Activated T-cell treated with anti-CD3 and anti-CD28 coated beads, Interleukin-2, amount 50 U/mL, for 24 hours (primary cell): ENCODE measurements at regions not wholly inside any gene's neighbourhood (a gene's known extent, or its start where the extent isn't known, plus 50 kb on each side); places are given as distances from the start of the nearest gene placed in this dataset.

Source experiments
- DNase-seq: peaks from one replicate; pipeline ENCODE4 v3.0.0-alpha.2; 2020
- H3K27ac Mint-ChIP-seq: 2 replicates; pipeline ENCODE4 v1.8.0; 2020; ENCODE audit warnings: mild to moderate bottlenecking, mixed read lengths
- H3K27me3 Mint-ChIP-seq: 2 replicates; pipeline ENCODE4 v1.8.0; 2020; ENCODE audit warnings: mixed read lengths
- H3K36me3 Mint-ChIP-seq: 2 replicates; pipeline ENCODE4 v1.8.0; 2020; ENCODE audit warnings: low read depth, mixed read lengths
- H3K4me1 Mint-ChIP-seq: 2 replicates; pipeline ENCODE4 v1.8.0; 2020; ENCODE audit warnings: low read depth, mixed read lengths
- H3K4me3 Mint-ChIP-seq: 2 replicates; pipeline ENCODE4 v1.8.0; 2020; ENCODE audit warnings: mild to moderate bottlenecking, moderate library complexity, mixed read lengths
- H3K9me3 Mint-ChIP-seq: 2 replicates; pipeline ENCODE4 v1.8.0; 2020; ENCODE audit warnings: mixed read lengths

DNA sequence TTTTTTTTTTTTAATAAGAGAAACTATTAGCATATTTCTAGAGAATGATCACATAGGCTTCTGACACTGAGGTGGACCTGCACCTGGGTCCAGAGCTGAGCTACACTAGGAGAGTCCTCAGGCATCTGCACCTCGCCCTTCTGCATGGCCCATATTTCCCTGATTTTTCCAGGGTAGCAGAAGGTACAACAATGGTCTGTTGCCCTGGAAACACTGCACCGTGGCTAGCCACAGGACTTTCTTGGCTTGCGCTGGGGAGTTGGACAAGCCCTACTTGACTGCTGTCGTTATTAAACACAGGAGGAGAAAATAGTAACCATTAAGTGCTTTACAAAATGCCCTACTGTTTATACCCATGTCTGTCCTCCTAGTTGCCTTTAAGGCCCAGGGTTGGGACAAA lies 615.7 kb upstream of the MEF2C start:
- no peak overlapping the region for H3K4me3 Mint-ChIP-seq
- H3K27ac Mint-ChIP-seq = no peak overlapping the region
- no peak for DNase-seq
- no peaks in the 10 kb centered on the region for H3K36me3 Mint-ChIP-seq
- H3K27me3 Mint-ChIP-seq = no peaks in the 10 kb centered on the region
- H3K9me3 Mint-ChIP-seq = no peaks in the 10 kb centered on the region
- no peaks in the 10 kb centered on the region for H3K4me1 Mint-ChIP-seq

DNA sequence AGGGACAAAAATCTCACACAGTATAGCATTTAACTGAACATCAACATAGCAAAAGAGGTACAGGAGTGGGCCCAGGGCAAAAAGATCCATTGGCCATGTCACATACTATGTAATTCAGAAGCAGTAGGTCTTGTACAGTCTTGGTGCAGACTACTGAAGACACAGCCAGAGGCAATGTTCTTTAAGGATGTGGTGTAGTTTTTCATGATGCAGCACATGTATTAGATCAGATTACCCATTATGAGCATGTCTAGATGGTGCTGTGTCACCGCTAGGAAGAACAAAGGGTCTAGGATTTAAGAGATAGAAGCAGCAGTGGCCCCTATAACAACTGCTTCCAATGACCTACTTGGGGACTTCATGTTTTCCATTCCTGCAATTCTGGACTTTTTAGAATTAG lies 610.4 kb upstream of the MEF2C start:
- no peak for DNase-seq
- H3K4me1 Mint-ChIP-seq = no peaks in the 10 kb centered on the region
- H3K4me3 Mint-ChIP-seq = no peak overlapping the region
- no peaks in the 10 kb centered on the region for H3K27me3 Mint-ChIP-seq
- H3K9me3 Mint-ChIP-seq = no peaks in the 10 kb centered on the region
- no peak overlapping the region for H3K27ac Mint-ChIP-seq
- H3K36me3 Mint-ChIP-seq = no peaks in the 10 kb centered on the region

DNA sequence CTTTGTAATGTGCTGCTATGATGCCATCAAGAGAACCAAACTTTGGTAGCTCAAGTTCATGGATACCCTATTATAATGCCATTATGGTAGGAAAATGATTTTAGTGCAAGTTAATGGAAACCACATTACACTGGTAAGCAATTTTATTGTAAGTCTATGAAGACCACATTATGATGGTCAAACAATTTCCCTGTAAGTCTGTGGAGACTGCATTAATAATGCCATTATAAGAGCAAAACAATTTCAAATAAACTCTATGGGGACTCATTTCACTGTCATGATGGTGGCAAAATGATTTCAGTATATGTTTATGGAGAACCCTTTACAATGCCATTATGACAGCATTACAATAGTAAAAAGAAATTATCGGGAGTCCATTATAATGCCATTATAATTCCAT lies 602.0 kb upstream of the MEF2C start:
- H3K9me3 Mint-ChIP-seq = no peaks in the 10 kb centered on the region
- H3K36me3 Mint-ChIP-seq = no peaks in the 10 kb centered on the region
- H3K4me3 Mint-ChIP-seq = no peak overlapping the region
- no peak for DNase-seq
- no peaks in the 10 kb centered on the region for H3K27me3 Mint-ChIP-seq
- H3K4me1 Mint-ChIP-seq = no peaks in the 10 kb centered on the region
- H3K27ac Mint-ChIP-seq = no peak overlapping the region

DNA sequence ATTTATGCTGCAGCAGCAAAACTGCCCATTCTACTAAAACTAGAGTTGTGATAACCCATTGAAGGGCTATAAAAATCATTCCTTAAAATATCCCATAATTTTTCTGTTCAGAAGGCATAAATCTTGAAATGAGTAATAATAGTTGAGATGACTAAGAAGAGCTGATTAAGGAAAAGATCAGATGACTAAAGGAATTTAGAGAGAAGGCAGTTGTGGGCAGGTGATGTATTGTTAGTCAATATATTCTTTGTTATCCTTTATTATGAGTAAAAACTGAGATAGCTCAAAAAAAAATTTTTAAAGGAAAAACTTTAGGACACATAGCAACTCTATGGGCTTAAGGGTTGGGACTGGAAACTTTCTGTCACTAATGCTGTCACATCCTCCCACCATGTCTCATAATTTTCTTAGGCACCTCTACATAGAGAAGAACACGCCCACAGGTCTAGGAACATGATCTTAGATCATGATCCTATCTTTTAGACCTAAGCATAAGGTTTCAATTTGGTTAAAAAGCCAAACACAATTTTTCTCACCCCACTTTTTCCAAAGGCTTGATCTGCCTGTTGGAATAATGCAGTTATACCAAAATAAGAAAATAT lies 597.5 kb upstream of the MEF2C start:
- H3K9me3 Mint-ChIP-seq = no peaks in the 10 kb centered on the region
- H3K4me1 Mint-ChIP-seq = no peaks in the 10 kb centered on the region
- no peak overlapping the region for H3K27ac Mint-ChIP-seq
- H3K27me3 Mint-ChIP-seq = no peaks in the 10 kb centered on the region
- no peak overlapping the region for H3K4me3 Mint-ChIP-seq
- no peak for DNase-seq
- no peaks in the 10 kb centered on the region for H3K36me3 Mint-ChIP-seq

DNA sequence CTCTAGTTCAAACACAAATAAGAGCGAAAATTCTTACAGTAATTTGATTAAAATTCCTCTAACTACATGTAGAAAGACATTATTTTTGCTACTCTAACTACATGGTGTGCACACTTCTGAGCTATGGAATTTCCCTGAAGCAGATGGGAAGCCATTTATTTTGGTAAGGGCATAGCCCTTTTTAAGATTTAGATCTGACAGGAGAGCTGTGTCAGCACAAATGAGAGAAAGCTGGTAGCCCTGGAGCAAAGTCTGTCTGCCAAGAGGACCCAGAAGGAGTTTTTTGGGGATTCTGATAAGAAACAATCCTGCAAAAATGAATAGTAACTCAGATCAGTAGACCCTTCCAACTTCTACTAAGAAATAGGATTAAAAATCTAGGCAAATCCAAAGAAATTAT lies 595.9 kb upstream of the MEF2C start:
- DNase-seq = no peak
- Mint-ChIP-seq H3K9me3 (peaks cover 2% of the 10 kb centered on the region), H3K36me3 (no peaks in the 10 kb centered on the region), H3K27me3 (no peaks in the 10 kb centered on the region), H3K4me3 (no peak overlapping the region), H3K4me1 (no peaks in the 10 kb centered on the region), H3K27ac (no peak overlapping the region)

DNA sequence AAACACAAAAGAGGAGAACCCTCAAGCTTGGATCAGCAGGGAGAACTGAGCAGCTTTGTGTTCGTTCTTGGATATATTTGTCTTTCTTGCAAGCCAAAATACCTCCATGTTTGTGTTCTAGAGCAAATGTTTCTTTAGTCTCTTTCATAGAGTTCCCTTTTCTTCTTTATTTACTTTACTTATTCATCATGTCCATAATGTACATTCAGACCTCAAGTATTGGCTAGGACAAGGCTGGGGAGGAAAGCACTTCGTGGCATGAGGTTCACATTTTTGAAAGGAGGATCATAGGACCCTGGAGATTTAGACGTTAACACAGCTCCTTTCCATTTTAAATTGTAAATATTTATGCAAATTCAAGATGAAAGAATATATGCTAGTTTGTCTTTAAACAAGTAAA lies 590.2 kb upstream of the MEF2C start:
- Mint-ChIP-seq H3K27me3 (no peaks in the 10 kb centered on the region), H3K27ac (no peak overlapping the region), H3K36me3 (no peaks in the 10 kb centered on the region), H3K9me3 (peaks cover 2% of the 10 kb centered on the region), H3K4me1 (no peaks in the 10 kb centered on the region), H3K4me3 (no peak overlapping the region)
- DNase-seq = no peak

DNA sequence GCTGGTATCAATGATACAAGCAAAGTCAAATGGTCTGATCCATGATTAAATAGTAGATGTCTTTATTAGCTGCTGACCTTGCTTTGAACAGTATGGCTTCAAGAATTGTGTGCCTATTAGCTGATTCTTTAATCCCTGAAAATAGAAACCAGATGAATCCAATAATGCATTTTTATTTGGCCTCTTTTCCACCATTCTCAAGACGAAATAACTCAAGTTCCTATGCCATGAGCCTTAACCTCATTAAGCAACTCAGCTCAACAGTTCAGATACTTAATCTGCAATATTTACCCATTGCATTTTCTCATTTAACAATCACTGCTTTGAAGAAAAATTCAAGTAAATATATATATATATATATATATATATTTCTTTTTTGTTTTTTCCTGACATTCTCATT lies 588.6 kb upstream of the MEF2C start:
- Mint-ChIP-seq H3K4me1 (no peaks in the 10 kb centered on the region), H3K27ac (no peak overlapping the region), H3K27me3 (no peaks in the 10 kb centered on the region), H3K4me3 (no peak overlapping the region), H3K9me3 (peaks cover 2% of the 10 kb centered on the region), H3K36me3 (no peaks in the 10 kb centered on the region)
- no peak for DNase-seq

DNA sequence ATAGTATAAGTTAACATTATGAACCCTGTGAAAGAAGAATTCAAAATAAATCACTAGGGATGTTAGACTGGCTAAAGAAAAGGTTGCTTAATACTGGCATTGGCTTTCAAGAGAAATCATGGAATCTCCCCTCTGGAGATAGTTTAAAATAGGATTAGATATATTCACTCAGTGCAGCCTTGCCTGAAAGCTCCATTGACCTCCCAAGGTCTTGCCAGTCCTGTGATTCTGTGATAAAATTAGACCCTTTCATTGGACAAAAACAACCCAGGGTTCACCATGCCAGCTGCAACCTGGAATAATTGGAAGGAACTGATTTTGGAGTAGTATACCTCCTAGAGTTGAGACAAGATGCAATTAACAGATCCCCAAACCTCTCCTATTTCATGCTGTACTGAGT lies 588.1 kb upstream of the MEF2C start:
- H3K36me3 Mint-ChIP-seq = no peaks in the 10 kb centered on the region
- H3K27me3 Mint-ChIP-seq = no peaks in the 10 kb centered on the region
- peaks cover 2% of the 10 kb centered on the region for H3K9me3 Mint-ChIP-seq
- H3K27ac Mint-ChIP-seq = no peak overlapping the region
- H3K4me1 Mint-ChIP-seq = no peaks in the 10 kb centered on the region
- no peak for DNase-seq
- no peak overlapping the region for H3K4me3 Mint-ChIP-seq

DNA sequence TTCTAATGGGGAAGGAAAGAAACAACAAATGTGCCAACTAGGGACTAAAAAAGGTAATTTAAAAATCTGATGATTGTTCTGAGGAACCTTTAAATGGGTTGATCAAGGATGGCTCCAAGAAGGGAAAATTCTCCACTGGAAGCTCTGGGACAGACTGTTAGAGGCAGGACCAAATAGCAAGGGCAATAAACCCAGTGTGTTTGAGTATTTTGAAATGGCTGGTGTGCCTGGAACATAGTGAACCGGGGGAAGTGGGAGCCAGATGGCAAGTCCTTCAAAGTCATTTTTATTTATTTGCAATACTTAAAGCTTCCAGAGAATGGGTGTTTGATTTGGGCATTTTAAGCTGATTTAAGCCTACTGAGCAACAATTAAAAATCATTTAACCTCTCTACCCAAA lies 587.7 kb upstream of the MEF2C start:
- Mint-ChIP-seq H3K27me3 (no peaks in the 10 kb centered on the region), H3K27ac (no peak overlapping the region), H3K9me3 (peaks cover 2% of the 10 kb centered on the region), H3K4me3 (no peak overlapping the region), H3K36me3 (no peaks in the 10 kb centered on the region), H3K4me1 (no peaks in the 10 kb centered on the region)
- DNase-seq = no peak

DNA sequence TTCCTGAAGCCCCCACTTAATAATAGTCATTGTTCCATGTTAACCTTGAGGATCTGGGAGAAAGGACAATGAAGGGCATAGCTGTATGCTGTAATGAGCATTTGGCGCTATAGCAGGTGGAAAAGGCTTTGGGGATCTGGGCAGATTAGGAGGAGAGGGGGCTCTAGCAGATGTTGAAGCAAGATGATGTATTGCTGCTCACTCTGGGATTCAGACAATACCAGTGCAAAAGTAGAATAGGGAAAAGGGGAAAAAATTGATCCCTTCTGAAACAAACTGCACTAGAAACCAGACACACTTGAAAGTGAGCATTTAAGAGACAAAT lies 575.3 kb upstream of the MEF2C start:
- no peak for DNase-seq
- no peaks in the 10 kb centered on the region for H3K4me1 Mint-ChIP-seq
- no peak overlapping the region for H3K27ac Mint-ChIP-seq
- H3K36me3 Mint-ChIP-seq = no peaks in the 10 kb centered on the region
- peaks cover 7% of the 10 kb centered on the region for H3K9me3 Mint-ChIP-seq
- H3K4me3 Mint-ChIP-seq = no peak overlapping the region
- no peaks in the 10 kb centered on the region for H3K27me3 Mint-ChIP-seq

DNA sequence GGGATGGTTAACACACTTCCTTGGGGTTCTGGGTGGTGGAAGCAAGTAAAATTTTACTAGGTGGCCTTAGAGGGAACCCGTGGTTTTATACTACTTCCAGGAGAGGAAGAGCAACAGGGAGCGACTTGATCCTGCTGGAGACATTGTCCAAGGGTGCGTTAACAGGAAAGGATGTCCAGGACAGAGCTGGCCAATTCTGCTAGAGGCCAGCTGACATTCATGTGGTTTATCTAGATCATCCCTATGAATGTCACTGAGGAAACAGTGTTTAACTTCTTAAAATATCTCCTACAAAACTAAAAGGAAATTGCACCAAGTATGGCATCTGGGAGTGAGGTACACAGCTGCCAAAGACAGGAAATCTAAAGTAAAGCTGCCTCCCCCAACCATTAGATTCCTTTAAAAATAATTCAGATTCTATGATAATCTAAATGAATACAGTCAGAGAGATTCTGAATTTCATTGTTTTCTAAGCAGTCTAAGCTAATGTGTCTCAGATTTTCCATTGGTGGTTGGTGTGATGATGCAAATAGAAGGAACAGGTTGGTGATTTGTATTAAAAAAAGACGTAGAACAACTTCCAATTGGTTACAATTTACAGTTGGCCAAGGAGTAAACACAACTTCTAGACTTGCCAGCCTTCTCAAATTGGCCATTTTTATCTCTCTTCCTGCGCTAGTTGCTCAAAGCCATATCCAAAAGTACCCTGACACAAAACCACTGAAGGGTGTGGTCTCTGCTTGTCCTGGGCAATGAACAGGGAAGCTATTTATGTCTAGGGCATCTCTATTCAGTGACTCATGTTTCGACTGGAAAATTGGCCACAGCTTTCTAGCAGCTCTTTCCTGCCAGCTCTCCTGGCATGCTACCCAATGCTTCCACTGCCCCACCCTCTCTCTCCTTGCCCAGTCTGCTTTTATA lies 574.7 kb upstream of the MEF2C start:
- no peak for DNase-seq
- Mint-ChIP-seq H3K4me1 (no peaks in the 10 kb centered on the region), H3K27ac (no peak overlapping the region)

DNA sequence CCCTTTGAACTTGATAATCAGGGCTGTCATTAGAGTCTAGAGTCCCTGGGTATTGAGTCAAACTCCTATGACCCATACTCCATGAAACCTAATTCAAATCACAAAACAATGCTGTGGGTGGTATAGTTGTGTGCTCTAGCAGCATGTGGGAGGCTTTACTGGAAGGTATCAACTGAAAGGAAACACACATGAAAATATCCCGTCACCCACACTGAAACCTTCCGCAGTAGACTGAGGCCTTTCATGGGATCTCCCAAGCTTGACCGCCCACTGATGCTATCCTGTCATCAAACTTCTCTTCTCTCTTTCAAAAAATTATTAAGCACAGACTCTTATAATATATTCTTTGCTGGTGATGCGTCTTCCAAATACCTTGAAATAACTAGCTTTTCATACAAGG lies 569.1 kb upstream of the MEF2C start:
- Mint-ChIP-seq H3K36me3 (no peaks in the 10 kb centered on the region), H3K27ac (no peak overlapping the region), H3K4me1 (no peaks in the 10 kb centered on the region), H3K4me3 (no peak overlapping the region), H3K9me3 (peaks cover 5% of the 10 kb centered on the region), H3K27me3 (no peaks in the 10 kb centered on the region)
- no peak for DNase-seq

More for the DNA sequence above, 574.7 kb upstream of the MEF2C start:
- H3K27me3 Mint-ChIP-seq = no peaks in the 10 kb centered on the region
- peaks cover 7% of the 10 kb centered on the region for H3K9me3 Mint-ChIP-seq
- no peak overlapping the region for H3K4me3 Mint-ChIP-seq
- no peaks in the 10 kb centered on the region for H3K36me3 Mint-ChIP-seq

DNA sequence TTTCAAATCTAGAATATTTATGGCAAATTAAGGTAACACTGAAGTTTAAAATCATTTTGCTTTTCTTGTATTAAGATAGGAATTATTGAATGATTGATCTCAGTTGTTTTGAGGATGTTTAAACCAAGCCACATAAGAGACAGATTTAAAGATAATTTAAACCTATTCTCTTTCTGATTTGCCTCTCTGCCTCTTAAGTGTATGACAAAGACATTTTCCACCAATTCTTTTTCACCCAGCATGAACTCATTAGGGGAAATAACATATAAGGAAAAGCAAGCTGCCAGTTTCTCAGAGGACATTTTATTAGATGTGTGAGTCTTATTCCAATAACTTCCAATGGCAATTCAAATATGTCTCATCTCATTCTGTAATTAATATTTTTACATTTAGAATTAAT lies 568.3 kb upstream of the MEF2C start:
- H3K9me3 Mint-ChIP-seq = peaks cover 5% of the 10 kb centered on the region
- no peaks in the 10 kb centered on the region for H3K27me3 Mint-ChIP-seq
- H3K4me3 Mint-ChIP-seq = no peak overlapping the region
- H3K36me3 Mint-ChIP-seq = no peaks in the 10 kb centered on the region
- no peaks in the 10 kb centered on the region for H3K4me1 Mint-ChIP-seq
- H3K27ac Mint-ChIP-seq = no peak overlapping the region
- DNase-seq = no peak

DNA sequence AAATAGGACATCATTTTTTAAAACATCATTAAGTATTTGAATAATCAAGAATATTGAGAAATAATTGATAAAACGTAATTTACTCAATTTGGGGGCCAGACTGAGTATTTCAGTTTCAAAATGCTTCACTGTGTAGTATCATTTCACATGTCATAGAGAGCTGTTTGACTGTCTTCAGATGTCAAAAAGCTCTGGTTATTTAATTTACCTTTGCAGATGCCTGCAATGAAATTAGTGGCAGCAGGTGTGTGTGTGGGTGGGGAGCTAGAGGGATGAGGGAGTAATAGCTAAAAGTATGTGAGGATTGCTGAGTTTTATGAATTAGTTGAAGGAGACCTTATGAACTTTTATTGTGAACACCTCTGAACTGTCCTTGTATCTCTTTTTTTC lies 567.2 kb upstream of the MEF2C start:
- no peak overlapping the region for H3K4me3 Mint-ChIP-seq
- no peak overlapping the region for H3K27ac Mint-ChIP-seq
- H3K36me3 Mint-ChIP-seq = no peaks in the 10 kb centered on the region

DNA sequence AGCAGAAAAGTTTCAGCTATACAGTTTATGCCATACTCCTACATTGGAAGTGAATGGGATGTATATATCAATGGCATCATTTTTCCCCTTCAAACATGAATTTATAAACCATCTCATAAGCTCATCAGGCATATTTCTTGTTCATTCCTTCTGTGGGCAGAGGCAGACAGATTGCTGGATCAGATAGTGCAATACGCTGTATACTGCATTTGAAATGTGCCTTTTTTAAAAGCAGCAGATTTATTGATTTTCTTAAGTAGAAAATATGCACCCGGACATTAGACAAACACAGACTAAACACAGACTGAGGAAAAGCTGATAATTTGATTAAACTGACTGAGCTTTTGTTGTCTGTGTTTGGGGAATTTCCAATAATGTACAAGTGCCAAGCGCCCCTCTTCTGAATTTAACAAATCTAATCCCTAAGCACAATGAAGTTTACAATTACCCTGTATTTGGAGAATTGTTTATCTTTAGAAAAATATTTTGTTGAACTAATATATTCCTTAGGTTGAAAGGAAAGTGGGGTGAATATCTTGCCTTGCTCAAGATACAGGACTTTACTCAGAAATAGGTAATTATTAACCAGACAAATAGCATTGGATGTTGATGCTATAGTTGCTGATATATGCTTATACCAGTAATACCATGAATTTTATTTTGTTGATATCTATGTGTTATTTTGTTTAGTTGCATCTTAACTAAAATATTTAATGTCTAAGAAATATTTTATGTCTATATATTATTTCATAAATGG lies 566.6 kb upstream of the MEF2C start:
- no peak overlapping the region for H3K27ac Mint-ChIP-seq
- H3K9me3 Mint-ChIP-seq = no peaks in the 10 kb centered on the region
- no peak overlapping the region for H3K4me3 Mint-ChIP-seq
- no peaks in the 10 kb centered on the region for H3K36me3 Mint-ChIP-seq
- no peaks in the 10 kb centered on the region for H3K27me3 Mint-ChIP-seq
- DNase-seq = no peak
- no peaks in the 10 kb centered on the region for H3K4me1 Mint-ChIP-seq

More for the DNA sequence above, 567.2 kb upstream of the MEF2C start:
- H3K27me3 Mint-ChIP-seq = no peaks in the 10 kb centered on the region
- peaks cover 2% of the 10 kb centered on the region for H3K9me3 Mint-ChIP-seq
- H3K4me1 Mint-ChIP-seq = no peaks in the 10 kb centered on the region
- no peak for DNase-seq
